Loucy (cell line): ENCODE measurements at regions not wholly inside any gene's neighbourhood (a gene's known extent, or its start where the extent isn't known, plus 50 kb on each side); places are given as distances from the start of the nearest gene placed in this dataset.

Experiments used
- EZH2phosphoT487 ChIP-seq: fragments of 200-600 bp; IDR thresholded peaks from 2 replicates; pipeline ENCODE4 v1.6.1; 2018; ENCODE audit warnings: antibody characterized with exemption, mild to moderate bottlenecking, moderate library complexity, borderline replicate concordance
- TF ChIP-seq, protein P1 (sequence below): fragments of 200-600 bp; sonication (generic); conservative IDR thresholded peaks from 2 replicates; pipeline ENCODE4 v1.5.1; 2014; ENCODE audit warnings: mild to moderate bottlenecking, antibody characterized with exemption, low read length

DNA sequence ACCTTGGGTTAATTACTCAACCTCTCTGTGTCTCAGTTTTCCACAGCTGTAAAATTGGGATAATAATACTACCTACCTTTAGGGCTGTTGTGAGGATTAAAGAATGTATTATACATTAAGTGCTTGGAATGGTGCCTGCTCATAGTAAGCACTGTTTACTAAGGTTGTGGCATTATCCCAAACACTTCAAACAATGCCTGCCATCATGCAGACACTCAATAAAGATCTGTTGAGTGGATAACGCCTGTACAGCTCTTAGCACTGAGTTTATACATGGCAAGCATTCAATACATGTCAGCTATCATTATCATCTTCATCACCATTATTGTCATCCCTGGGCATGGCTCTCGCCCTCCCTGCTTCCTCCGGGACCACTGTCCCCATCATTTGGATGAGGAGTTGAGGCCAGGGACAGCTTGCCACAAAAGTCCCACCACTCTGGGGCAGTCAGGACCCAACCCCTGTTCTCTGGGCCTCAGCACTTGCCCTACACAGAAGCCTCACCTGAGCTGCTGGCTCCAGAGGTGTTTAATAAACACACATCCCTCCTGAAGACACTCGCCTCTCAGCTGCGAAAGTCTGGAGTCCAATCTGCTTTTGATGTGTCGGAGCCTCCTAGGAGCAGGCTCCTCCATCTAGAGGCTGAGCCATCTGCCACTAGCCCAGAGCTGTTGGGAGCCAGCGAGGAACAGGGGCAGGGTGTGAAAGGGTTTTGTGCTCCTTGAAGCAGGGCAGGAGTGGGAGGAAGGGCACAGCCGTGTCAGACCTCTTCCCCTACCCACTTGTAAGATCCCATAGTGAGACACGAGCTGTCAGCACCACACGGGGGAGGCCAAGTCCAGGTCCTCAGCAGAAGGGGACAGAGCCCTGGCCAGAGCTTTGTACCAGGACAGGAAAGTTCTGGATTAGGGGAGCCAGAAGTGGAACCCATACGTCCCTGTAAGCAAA, 80.9 kb upstream of the ZC3H12A start:
- TF ChIP-seq, protein P1, sequence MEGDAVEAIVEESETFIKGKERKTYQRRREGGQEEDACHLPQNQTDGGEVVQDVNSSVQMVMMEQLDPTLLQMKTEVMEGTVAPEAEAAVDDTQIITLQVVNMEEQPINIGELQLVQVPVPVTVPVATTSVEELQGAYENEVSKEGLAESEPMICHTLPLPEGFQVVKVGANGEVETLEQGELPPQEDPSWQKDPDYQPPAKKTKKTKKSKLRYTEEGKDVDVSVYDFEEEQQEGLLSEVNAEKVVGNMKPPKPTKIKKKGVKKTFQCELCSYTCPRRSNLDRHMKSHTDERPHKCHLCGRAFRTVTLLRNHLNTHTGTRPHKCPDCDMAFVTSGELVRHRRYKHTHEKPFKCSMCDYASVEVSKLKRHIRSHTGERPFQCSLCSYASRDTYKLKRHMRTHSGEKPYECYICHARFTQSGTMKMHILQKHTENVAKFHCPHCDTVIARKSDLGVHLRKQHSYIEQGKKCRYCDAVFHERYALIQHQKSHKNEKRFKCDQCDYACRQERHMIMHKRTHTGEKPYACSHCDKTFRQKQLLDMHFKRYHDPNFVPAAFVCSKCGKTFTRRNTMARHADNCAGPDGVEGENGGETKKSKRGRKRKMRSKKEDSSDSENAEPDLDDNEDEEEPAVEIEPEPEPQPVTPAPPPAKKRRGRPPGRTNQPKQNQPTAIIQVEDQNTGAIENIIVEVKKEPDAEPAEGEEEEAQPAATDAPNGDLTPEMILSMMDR, result no peak
- TF ChIP-seq EZH2phosphoT487, result no peak
